Activated naive CD8-positive, alpha-beta T cell treated with anti-CD3 and anti-CD28 coated beads, Interleukin-2, amount 10 ng/mL, durations not matched to agents 7 days and 5 days (primary cell): ENCODE measurements at regions not wholly inside any gene's neighbourhood (a gene's known extent, or its start where the extent isn't known, plus 50 kb on each side); places are given as distances from the start of the nearest gene placed in this dataset.
"Not testable (repeated sequence)": the region's sequence is repeated elsewhere in the genome, so short reads cannot be mapped to it uniquely, and the experiment has no call there.

Source experiments
- ATAC-seq: fragments of 150-1000 bp; cut with Tn5 transposase; one replicate; pipeline ENCODE4 v1.10.0; 2021; ENCODE audit warnings: low read depth, moderate library complexity
- POLR2A ChIA-PET: fragments of 350-600 bp; sonication (Branson Sonifier 250); formaldehyde crosslinking; loops from one replicate; lab custom pipeline; 2021; ENCODE audit warnings: antibody characterized with exemption; lab: Charles Lee
- DNase-seq: peaks from one replicate; pipeline ENCODE4 v3.0.0; 2021
- H3K27ac Mint-ChIP-seq: one replicate; pipeline ENCODE4 v1.8.0; 2022; ENCODE audit warnings: mild to moderate bottlenecking, mixed read lengths
- H3K27me3 Mint-ChIP-seq: one replicate; pipeline ENCODE4 v1.8.0; 2022; ENCODE audit warnings: mild to moderate bottlenecking, moderate library complexity, mixed read lengths
- H3K36me3 Mint-ChIP-seq: one replicate; pipeline ENCODE4 v1.8.0; 2021; ENCODE audit warnings: mild to moderate bottlenecking, mixed read lengths
- H3K4me1 Mint-ChIP-seq: one replicate; pipeline ENCODE4 v1.8.0; 2021; ENCODE audit warnings: mixed read lengths
- H3K4me3 Mint-ChIP-seq: one replicate; pipeline ENCODE4 v1.8.0; 2022; ENCODE audit warnings: mild to moderate bottlenecking, moderate library complexity, mixed read lengths
- H3K9me3 Mint-ChIP-seq: one replicate; pipeline ENCODE4 v1.8.0; 2021; ENCODE audit warnings: mixed read lengths

DNA sequence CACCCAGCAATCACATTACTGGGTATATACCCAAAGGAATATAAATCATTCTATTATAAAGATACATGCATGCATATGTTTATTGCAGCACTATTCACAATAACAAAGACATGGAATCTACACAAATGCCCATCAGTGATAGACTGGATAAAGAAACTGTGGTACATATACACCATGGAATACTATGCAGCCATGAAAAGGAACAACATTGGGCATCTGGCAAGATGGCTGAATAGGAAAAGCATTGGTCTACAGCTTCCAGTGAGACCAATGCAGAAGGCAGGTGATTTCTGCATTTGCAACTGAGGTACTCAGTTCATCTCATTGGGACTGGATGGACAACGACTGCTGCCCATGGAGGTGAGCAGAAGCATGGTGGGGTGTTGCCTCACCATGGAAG, 128.6 kb downstream of the FCRL5 start:
- H3K4me1 Mint-ChIP-seq, H3K9me3 Mint-ChIP-seq, DNase-seq, H3K27ac Mint-ChIP-seq, H3K4me3 Mint-ChIP-seq, H3K27me3 Mint-ChIP-seq, ATAC-seq, H3K36me3 Mint-ChIP-seq, POLR2A ChIA-PET: not testable (repeated sequence)

DNA sequence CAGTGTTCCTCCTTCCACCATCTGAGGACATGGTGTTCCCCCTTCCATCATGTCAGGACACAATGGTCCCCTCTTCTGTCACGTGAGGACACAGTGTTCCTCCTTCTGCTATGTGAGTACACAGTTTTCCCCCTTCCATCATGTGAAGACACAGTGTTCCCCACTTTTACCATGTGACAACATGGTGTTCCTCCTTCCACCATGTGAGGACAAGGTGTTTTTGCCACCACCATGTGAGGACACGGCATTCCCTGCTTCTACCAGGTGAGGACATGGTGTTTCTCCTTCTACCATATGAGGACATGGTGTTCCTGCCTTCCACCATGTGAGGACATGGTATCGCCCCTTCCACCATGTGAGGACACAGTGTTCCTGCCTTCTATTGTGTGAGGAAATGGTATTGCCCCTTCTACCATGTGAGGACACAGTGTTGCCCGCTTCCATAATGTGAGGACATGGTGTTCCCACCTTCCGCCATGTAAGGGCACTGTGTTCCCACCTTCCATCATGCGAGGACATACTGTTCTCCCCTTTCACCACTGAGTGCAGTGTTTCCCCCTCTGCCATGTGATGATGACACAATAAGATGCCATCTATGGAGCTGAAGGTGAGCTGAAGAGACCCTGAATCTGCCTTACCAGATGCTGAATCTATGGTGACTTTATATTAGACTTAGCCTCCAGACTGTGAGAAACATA, 132.3 kb downstream of the FCRL5 start:
- DNase-seq (no peak), ATAC-seq (no peak)
- POLR2A ChIA-PET: no interaction called here
- H3K36me3 Mint-ChIP-seq: no peaks in the 10 kb centered on the region
- H3K4me3 Mint-ChIP-seq: no peak overlapping the region
- peaks cover 2% of the 10 kb centered on the region for H3K27me3 Mint-ChIP-seq
- no peaks in the 10 kb centered on the region for H3K9me3 Mint-ChIP-seq
- H3K4me1 Mint-ChIP-seq: peaks cover 3% of the 10 kb centered on the region
- H3K27ac Mint-ChIP-seq: no peak overlapping the region

DNA sequence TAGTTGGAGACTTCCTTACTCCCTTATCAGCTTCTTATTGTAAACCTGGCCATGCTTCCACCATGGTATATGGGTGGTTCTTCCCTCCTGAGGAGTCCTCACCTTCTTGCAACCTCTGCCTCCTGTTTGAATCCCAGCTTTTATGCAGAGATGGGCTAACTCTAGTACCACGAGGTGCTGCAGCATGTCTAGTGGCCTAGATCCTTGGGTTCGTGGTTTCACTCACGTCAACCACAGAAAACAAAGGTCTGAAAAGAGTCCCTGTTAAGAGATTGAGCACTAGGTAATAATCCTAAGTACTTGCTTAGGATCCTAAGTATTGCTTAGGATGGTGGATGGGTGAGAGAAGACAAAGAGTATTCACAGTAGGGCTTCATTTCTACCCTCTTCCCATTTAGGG, 133.7 kb downstream of the FCRL5 start:
- no peak for DNase-seq
- Mint-ChIP-seq H3K27me3 (peaks cover 2% of the 10 kb centered on the region), H3K9me3 (no peaks in the 10 kb centered on the region), H3K27ac (no peak overlapping the region), H3K4me3 (no peak overlapping the region), H3K4me1 (peaks cover 3% of the 10 kb centered on the region), H3K36me3 (no peaks in the 10 kb centered on the region)
- ATAC-seq: no peak
- POLR2A ChIA-PET: no interaction called here

DNA sequence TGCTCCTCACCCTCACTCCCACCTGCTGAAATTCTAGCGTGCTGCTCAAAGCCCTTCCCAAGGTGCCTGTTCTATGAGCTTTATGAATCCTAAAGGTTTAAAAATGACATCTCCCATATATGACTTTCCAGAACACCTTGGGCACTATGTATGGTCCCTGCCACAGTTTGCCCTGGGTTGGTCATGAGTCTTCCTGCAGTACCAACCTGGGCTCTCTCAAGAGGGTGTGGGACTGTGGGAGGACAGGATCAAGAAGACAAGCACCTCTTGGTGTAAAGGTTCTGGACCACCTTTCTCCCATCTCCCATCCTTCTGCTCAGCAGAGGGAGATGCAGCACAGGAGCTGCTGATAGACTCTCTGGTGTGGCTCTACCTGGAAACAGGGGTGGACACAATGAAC, 134.1 kb downstream of the FCRL5 start:
- H3K9me3 Mint-ChIP-seq: no peaks in the 10 kb centered on the region
- POLR2A ChIA-PET: no interaction called here
- H3K36me3 Mint-ChIP-seq: no peaks in the 10 kb centered on the region
- no peak for ATAC-seq
- DNase-seq: no peak
- peaks cover 3% of the 10 kb centered on the region for H3K4me1 Mint-ChIP-seq
- peaks cover 2% of the 10 kb centered on the region for H3K27me3 Mint-ChIP-seq
- H3K4me3 Mint-ChIP-seq: no peak overlapping the region
- no peak overlapping the region for H3K27ac Mint-ChIP-seq

DNA sequence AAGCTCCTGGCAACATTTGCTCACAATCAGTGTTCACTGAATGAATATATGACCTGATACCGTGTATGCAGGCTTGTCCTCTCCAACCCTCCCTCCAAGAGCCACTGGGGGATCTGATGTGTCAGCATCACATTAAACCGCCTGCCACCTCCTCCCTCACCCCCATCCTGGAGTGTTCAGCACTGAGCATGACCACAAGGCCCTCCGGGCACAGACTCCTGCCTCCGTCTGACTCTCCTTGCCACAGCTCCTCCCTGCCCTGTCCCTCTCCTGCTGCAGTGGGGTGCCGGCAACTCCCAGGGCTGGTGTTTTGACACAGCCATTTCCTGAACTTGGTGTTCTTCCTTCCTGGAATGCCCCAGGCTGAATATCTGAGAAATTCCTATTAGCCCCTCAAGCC, 136.7 kb downstream of the FCRL5 start:
- POLR2A ChIA-PET: no interaction called here
- H3K27me3 Mint-ChIP-seq: peaks cover 4% of the 10 kb centered on the region
- DNase-seq: no peak

DNA sequence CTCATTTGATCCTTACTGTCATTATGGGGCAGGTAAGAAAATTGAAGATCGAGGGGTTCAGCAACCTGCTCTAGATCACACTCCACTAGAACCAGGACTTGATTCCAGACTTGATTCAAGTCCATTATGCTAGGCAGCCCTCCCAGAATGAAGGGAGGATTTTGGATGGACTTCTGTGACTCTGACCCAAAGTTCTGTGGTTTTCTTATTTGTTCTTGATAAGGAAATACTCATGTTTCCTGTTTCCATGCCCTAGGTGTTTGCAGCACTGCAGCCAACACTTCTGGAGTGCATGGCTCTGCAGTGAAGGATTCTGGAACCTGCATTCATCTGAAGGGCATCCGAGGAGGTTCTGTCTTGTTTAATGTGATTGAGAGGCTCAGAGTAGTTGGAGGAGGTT, 140.0 kb downstream of the FCRL5 start:
- ATAC-seq: no peak
- POLR2A ChIA-PET: no interaction called here
- Mint-ChIP-seq H3K36me3 (no peaks in the 10 kb centered on the region), H3K4me1 (peaks cover 3% of the 10 kb centered on the region), H3K9me3 (no peaks in the 10 kb centered on the region), H3K4me3 (no peak overlapping the region), H3K27me3 (peaks cover 5% of the 10 kb centered on the region), H3K27ac (no peak overlapping the region)
- no peak for DNase-seq

More for the DNA sequence above, 136.7 kb downstream of the FCRL5 start:
- H3K27ac Mint-ChIP-seq: no peak overlapping the region
- no peak for ATAC-seq
- H3K4me1 Mint-ChIP-seq: peaks cover 3% of the 10 kb centered on the region
- no peaks in the 10 kb centered on the region for H3K9me3 Mint-ChIP-seq
- H3K4me3 Mint-ChIP-seq: no peak overlapping the region
- no peaks in the 10 kb centered on the region for H3K36me3 Mint-ChIP-seq

DNA sequence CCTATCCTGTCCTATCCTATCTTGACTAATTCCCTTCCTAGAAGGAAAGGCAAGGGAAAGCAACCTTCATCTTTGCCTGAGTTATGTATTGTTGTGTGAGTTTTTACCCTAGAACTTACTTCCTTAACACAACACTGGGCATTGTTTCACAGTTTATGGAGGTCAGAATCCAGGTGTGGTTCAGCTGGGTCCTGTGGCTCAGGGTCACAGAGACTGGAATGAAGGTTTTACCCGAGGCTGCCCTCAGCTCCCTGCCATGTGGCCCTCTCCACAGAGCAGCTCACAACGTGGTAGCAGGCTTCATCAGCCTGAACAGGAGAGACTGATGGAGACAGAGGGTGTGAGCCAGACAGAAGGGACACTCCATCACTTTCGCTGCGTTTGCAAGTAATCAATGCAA, 140.5 kb downstream of the FCRL5 start:
- Mint-ChIP-seq H3K4me1 (peaks cover 3% of the 10 kb centered on the region), H3K4me3 (no peak overlapping the region), H3K9me3 (no peaks in the 10 kb centered on the region), H3K27me3 (peaks cover 8% of the 10 kb centered on the region), H3K36me3 (no peaks in the 10 kb centered on the region), H3K27ac (no peak overlapping the region)
- POLR2A ChIA-PET: no interaction called here
- ATAC-seq (no peak), DNase-seq (no peak)

DNA sequence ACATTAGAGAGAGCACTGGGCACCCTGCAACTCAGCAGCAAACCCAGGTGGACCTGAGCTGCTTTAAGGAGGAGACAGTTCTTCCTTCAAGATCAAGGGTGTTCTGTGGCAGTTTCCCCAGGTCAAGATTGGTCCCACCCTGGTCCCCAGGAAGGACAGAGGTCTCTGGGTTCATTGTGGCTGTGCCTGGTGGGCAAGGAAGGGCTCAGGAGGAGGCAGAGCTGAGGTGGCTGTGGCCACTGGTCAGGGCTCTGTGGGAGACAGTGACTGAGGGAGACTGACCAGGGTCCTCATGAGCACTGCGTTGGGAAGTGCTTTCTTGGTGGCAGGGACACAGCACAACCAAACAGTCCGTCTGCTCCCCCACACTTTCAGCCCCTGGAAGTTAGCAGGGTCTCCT, 141.3 kb downstream of the FCRL5 start:
- no peak for DNase-seq
- Mint-ChIP-seq H3K27ac (no peak overlapping the region), H3K27me3 (peaks cover 8% of the 10 kb centered on the region), H3K4me3 (no peak overlapping the region), H3K36me3 (no peaks in the 10 kb centered on the region), H3K9me3 (no peaks in the 10 kb centered on the region), H3K4me1 (peaks cover 3% of the 10 kb centered on the region)
- no peak for ATAC-seq
- POLR2A ChIA-PET: no interaction called here

DNA sequence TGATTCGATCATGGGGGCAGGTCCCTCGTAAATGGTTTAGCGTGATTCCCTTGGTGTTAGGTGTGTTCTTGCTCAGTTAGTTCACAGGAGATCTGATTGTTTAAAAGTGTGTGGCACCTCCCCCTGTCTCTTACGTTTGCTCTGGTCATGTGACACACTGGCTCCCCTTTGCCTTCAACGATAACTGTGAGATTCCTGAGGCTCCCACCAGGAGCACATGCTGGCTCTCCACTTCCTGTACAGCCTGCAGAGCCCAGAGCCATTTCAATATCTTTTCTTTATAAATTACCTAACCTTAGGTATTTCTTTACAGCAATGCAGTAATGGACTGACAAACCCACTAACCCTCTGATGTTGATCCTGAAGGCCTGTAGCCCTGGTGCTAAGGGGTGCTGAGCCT, 141.9 kb downstream of the FCRL5 start:
- peaks cover 3% of the 10 kb centered on the region for H3K4me1 Mint-ChIP-seq
- DNase-seq: no peak
- H3K4me3 Mint-ChIP-seq: no peak overlapping the region
- no peaks in the 10 kb centered on the region for H3K36me3 Mint-ChIP-seq
- no peak overlapping the region for H3K27ac Mint-ChIP-seq
- peaks cover 5% of the 10 kb centered on the region for H3K27me3 Mint-ChIP-seq
- POLR2A ChIA-PET: no interaction called here
- no peak for ATAC-seq
- no peaks in the 10 kb centered on the region for H3K9me3 Mint-ChIP-seq

DNA sequence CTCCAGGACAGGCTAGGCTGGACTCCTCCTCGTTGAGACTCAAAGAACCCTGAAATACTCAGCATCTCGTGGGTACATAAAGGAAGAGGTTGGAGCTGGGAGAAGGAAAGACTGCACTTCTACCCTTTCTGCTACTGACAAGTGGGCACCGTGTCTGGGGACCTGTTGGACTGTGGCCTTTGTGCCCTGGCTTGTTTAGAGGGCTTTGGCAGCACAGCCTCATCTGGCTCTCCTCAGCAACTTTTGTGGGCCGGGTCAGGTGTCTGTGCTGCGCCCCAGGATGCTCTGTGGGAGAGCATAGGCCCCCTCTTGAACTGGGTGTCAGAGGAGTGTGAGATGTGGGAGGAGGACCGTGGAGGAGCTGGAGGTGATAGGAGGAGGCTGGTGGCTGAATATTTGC, 142.4 kb downstream of the FCRL5 start:
- no peak overlapping the region for H3K4me3 Mint-ChIP-seq
- ATAC-seq: no peak
- H3K4me1 Mint-ChIP-seq: peaks cover 3% of the 10 kb centered on the region
- peaks cover 8% of the 10 kb centered on the region for H3K27me3 Mint-ChIP-seq
- no peak for DNase-seq
- no peaks in the 10 kb centered on the region for H3K9me3 Mint-ChIP-seq
- H3K36me3 Mint-ChIP-seq: no peaks in the 10 kb centered on the region
- no peak overlapping the region for H3K27ac Mint-ChIP-seq
- POLR2A ChIA-PET: no interaction called here

DNA sequence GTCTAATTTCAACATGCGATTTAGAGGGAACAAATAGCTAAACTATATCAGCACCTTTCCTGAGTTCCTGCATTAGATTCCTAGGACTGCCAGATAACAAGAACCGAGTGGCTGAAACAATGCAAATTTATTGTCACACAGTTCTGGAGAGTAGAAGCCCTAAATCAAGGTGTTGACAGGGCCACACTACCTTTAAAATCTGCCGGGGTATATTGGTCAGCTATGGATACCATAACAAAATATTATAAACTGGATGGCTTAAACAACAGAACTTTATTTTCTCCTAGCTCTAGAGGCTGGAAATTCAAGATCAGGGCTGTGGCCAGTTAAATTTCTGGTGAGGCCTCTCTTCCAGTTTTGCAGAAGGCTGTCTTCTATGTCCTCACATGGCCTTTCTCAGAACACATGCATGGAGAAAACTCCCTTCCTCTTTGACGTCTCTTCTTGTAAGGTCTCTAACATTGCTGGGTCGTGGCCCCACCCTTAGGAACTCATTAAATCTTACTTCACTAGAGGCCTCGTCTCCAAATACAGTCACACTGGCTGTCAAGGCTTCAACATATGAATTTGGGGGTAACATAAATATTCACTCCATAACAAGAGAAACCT, 144.3 kb downstream of the FCRL5 start:
- no peak overlapping the region for H3K4me3 Mint-ChIP-seq
- POLR2A ChIA-PET: no interaction called here
- DNase-seq (no peak), ATAC-seq (no peak)
- H3K9me3 Mint-ChIP-seq: no peaks in the 10 kb centered on the region
- H3K27ac Mint-ChIP-seq: no peak overlapping the region
- peaks cover 5% of the 10 kb centered on the region for H3K4me1 Mint-ChIP-seq
- H3K27me3 Mint-ChIP-seq: peaks cover 16% of the 10 kb centered on the region
- H3K36me3 Mint-ChIP-seq: no peaks in the 10 kb centered on the region

DNA sequence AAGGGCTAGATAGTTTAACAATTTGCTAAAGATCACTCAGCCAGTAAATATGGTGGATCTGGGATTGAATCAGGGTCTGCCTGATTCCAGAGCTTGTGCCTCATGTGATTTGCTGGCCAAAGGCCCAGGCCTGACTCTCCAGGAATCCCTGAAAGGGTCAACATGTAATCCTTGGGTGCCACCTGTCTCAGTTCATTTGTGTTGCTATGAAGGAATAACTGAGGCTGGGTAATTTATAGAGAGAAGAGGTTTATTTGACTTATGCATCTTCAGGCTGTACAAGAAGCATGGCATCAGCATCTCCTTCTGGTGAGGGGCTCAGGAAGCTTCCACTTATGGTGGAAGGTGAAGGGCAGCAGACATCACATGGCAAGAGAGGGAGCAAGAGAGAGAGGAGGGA, 144.9 kb downstream of the FCRL5 start:
- ATAC-seq (no peak), DNase-seq (no peak)
- Mint-ChIP-seq H3K4me1 (peaks cover 5% of the 10 kb centered on the region), H3K36me3 (no peaks in the 10 kb centered on the region), H3K9me3 (no peaks in the 10 kb centered on the region), H3K27me3 (peaks cover 15% of the 10 kb centered on the region), H3K27ac (no peak overlapping the region), H3K4me3 (no peak overlapping the region)
- POLR2A ChIA-PET: no interaction called here

DNA sequence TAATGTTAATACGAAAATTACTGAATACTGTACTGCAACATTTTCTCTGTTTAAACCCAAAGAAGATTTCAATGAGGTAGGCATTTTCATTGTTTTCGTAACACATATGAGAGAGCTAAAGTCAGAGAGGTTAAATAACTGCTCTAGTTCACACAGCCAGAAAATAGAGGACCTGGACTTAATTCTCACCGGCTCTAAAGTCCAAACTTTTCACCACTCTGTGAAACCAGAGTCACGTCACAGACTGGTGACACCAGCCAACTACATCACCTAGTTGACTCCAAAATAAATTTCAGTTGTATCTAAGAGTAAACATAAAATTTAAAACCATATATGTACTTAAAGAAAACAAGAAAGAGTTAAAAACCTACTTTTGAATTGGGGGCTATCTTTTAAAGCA, 146.7 kb downstream of the FCRL5 start:
- peaks cover 5% of the 10 kb centered on the region for H3K4me1 Mint-ChIP-seq

DNA sequence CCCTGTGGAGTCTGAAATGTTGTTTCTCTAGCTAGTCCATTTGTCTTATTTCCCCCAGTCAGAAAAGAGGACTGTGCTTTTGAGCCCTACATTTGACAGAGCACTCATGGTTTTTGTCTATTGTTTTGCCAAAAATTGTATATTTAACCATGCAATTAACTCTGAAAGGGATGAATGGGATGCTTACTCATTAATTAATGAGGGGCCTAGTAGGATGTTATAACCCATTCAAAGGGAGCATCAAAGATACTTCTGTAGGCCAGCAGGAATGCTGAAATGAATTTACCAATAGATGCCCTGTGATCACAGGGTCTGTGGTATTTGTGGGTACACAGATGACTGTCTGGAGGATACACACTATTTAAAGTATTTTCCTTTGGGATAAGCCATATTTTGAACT, 147.7 kb downstream of the FCRL5 start:
- no peak for DNase-seq
- POLR2A ChIA-PET: no interaction called here
- Mint-ChIP-seq H3K27ac (no peak overlapping the region), H3K4me1 (peaks cover 8% of the 10 kb centered on the region), H3K36me3 (no peaks in the 10 kb centered on the region), H3K9me3 (no peaks in the 10 kb centered on the region), H3K4me3 (no peak overlapping the region), H3K27me3 (peaks cover 33% of the 10 kb centered on the region)
- ATAC-seq: no peak

More for the DNA sequence above, 146.7 kb downstream of the FCRL5 start:
- no peak for DNase-seq
- Mint-ChIP-seq H3K9me3 (no peaks in the 10 kb centered on the region), H3K27ac (no peak overlapping the region), H3K27me3 (peaks cover 26% of the 10 kb centered on the region), H3K36me3 (no peaks in the 10 kb centered on the region), H3K4me3 (no peak overlapping the region)
- no peak for ATAC-seq
- POLR2A ChIA-PET: no interaction called here
